Lung (tissue), 11 donors: ENCODE measurements at regions not wholly inside any gene's neighbourhood (a gene's known extent, or its start where the extent isn't known, plus 50 kb on each side); places are given as distances from the start of the nearest gene placed in this dataset.
A peak's percentile ranks its signal among the peaks of the same experiment; 100 is the strongest.

Source experiments
- ATAC-seq: fragments of 200-7000 bp; cut with Tn5 transposase; one replicate; pipeline ENCODE4 v1.9.1; 2020; ENCODE audit warnings: moderate number of reproducible peaks; ENCODE audit not compliant: insufficient read depth, low FRiP score
- DNase-seq, 3 donors: peaks; one replicate each; pipeline ENCODE4 v3.0.0-alpha.2; 2013 to 2017
- H3K27ac ChIP-seq, 2 donors: one replicate each; pipeline ENCODE4 v1.5.1; 2013; ENCODE audit warnings: mild to moderate bottlenecking in 2 of 2, moderate library complexity in 2 of 2, control low read depth in 1 of 2, inconsistent platforms in 1 of 2, low read depth in 1 of 2, low read length in 1 of 2
- H3K27me3 ChIP-seq, 3 donors: one replicate each; pipeline ENCODE4 v1.5.1; 2013; ENCODE audit warnings: low read length in 2 of 3; ENCODE audit not compliant: control insufficient read depth in 3 of 3, insufficient read depth in 3 of 3
- H3K36me3 ChIP-seq, 4 donors: one replicate each; pipeline ENCODE4 v1.5.1; 2013; ENCODE audit warnings: low read length in 4 of 4, mild to moderate bottlenecking in 1 of 4, moderate library complexity in 1 of 4; ENCODE audit not compliant: control insufficient read depth in 4 of 4, insufficient read depth in 4 of 4
- H3K4me1 ChIP-seq, 5 donors: one replicate each; pipeline ENCODE4 v1.5.1; 2013; ENCODE audit warnings: low read length in 5 of 5, mild to moderate bottlenecking in 2 of 5, moderate library complexity in 1 of 5; ENCODE audit not compliant: control insufficient read depth in 5 of 5, insufficient read depth in 5 of 5
- H3K4me3 ChIP-seq: one replicate; pipeline ENCODE4 v1.5.1; 2013; ENCODE audit warnings: mild to moderate bottlenecking, control low read depth, moderate library complexity
- H3K9ac ChIP-seq, 2 donors: one replicate each; pipeline ENCODE4 v1.5.1; 2013; ENCODE audit warnings: low read length in 2 of 2, control low read depth in 1 of 2; ENCODE audit not compliant: insufficient read depth in 1 of 2
- H3K9me3 ChIP-seq, 4 donors: one replicate each; pipeline ENCODE4 v1.5.1; 2013; ENCODE audit warnings: low read length in 3 of 4, mild to moderate bottlenecking in 1 of 4, moderate library complexity in 1 of 4; ENCODE audit not compliant: control insufficient read depth in 4 of 4, insufficient read depth in 3 of 4
- WGBS, 2 donors: extraction: QIAGEN DNeasy Blood & Tissue Kit; methylation state at CpG; one replicate each; pipeline ENCODE4 v1.1.7; 2013; 5-methylcytosine and 5-hydroxymethylcytosine counted together
- TF ChIP-seq, protein P1 (sequence below): IDR thresholded peaks from 2 replicates; pipeline ENCODE4 v1.5.1; 2012; ENCODE audit warnings: mild to moderate bottlenecking; ENCODE audit errors: control extremely low read depth, extremely low read depth
- donor health status: control.
- donor health status: control.
- donor health status: Bipolar disorder and iron deficiency.
- donor health status: healthy.
- donor health status: DM: yes; HTN: yes; CAD: no.

DNA sequence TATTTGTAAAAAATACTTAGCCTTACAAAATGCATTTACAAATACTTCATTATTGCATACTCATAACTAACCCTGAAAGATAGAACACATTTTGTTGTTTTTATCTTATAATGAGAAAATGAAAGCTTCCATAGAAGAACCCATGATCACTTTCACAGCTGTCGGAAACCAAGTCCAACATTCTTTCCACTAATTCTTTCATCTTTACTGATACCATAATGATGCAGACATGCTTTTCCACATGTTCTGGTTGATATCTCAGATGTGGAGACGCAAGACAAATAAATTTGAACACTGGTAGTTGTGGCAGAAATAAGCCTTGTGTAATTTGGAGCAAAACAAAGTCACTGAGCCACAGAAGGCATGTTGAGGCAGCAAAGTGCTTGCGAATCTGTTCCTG lies 136.0 kb downstream of the FBXO4 start:
- DNase-seq = peak; percentile 21 to 85 (median 74)
- no peaks in the 10 kb centered on the region for H3K9me3 ChIP-seq
- H3K27me3 ChIP-seq = peaks cover 0 to 2% (median 0%) of the 10 kb centered on the region in 3 donors
- peaks cover 0 to 4% (median 0%) of the 10 kb centered on the region in 5 donors for H3K4me1 ChIP-seq
- TF ChIP-seq, protein P1, sequence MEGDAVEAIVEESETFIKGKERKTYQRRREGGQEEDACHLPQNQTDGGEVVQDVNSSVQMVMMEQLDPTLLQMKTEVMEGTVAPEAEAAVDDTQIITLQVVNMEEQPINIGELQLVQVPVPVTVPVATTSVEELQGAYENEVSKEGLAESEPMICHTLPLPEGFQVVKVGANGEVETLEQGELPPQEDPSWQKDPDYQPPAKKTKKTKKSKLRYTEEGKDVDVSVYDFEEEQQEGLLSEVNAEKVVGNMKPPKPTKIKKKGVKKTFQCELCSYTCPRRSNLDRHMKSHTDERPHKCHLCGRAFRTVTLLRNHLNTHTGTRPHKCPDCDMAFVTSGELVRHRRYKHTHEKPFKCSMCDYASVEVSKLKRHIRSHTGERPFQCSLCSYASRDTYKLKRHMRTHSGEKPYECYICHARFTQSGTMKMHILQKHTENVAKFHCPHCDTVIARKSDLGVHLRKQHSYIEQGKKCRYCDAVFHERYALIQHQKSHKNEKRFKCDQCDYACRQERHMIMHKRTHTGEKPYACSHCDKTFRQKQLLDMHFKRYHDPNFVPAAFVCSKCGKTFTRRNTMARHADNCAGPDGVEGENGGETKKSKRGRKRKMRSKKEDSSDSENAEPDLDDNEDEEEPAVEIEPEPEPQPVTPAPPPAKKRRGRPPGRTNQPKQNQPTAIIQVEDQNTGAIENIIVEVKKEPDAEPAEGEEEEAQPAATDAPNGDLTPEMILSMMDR = no peak
- H3K36me3 ChIP-seq = no peaks in the 10 kb centered on the region
- no peak for ATAC-seq
- no peak overlapping the region for H3K9ac ChIP-seq
- 76 to 82% methylated on average over 3 of the region's 3 CpGs for WGBS, 2 donors
- no peak overlapping the region for H3K4me3 ChIP-seq
- no peak overlapping the region for H3K27ac ChIP-seq

GRCh38 chr5:42064821-42065220 lies 139.7 kb downstream of the FBXO4 start:
- Histone ChIP-seq H3K27me3 (peaks cover 0 to 2% (median 0%) of the 10 kb centered on the region in 3 donors), H3K36me3 (no peaks in the 10 kb centered on the region), H3K9me3 (no peaks in the 10 kb centered on the region), H3K27ac (no peak overlapping the region), H3K4me3 (no peak overlapping the region), H3K9ac (no peak overlapping the region), H3K4me1 (peaks cover 0 to 4% (median 0%) of the 10 kb centered on the region in 5 donors)
- ATAC-seq = no peak
- DNase-seq = no peak
- TF ChIP-seq, protein P1 = no peak

DNA sequence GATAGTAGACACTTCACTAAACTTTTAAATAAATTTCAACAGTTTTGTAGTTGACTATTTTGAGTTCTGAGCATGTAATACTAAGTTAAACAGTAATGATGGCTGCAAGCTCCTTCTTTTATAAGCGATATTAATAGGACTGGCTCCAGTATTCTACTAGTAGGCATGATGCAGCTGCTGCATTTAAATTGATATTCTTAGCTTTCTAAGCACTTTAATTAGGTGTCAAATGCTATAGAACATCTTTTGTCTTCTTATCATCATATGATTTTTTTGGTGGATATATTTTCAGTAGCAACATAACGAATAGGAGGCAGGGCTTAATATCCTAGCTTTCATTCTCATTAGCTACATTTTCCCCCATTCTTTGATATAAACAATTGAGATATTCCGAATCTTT lies 141.1 kb downstream of the FBXO4 start:
- peak in 2 of 3 donors; percentile 79 to 90 for DNase-seq
- H3K9me3 ChIP-seq = no peaks in the 10 kb centered on the region

More for the DNA sequence above, 141.1 kb downstream of the FBXO4 start:
- ATAC-seq = no peak
- Histone ChIP-seq H3K9ac (no peak overlapping the region), H3K36me3 (no peaks in the 10 kb centered on the region), H3K27me3 (peaks cover 0 to 2% (median 0%) of the 10 kb centered on the region in 3 donors), H3K4me3 (no peak overlapping the region), H3K4me1 (no peaks in the 10 kb centered on the region), H3K27ac (no peak overlapping the region)
- TF ChIP-seq, protein P1 = no peak
- WGBS, 2 donors = 69 to 75% methylated on average over 3 of the region's 3 CpGs
